ENCODE measurements at regions not wholly inside any gene's neighbourhood (a gene's known extent, or its start where the extent isn't known, plus 50 kb on each side); places are given as distances from the start of the nearest gene placed in this dataset.

DNA sequence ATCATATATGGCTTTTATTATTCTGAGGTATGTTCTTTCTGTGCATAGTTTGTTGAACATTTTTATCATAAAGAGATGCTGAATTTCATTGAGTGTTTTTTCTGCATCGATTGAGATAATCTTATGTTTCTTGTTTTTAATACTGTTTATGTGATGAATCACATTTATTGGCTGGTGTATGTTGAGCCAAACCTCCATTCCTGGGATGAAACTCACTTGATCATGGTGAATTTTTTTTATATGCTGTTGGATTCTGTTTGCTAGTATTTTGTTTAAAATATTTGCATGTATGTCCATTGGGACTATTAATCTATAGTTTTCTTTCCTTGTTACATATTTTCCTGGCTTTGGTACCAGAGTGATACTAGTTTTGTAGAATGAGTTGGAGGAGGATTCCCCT lies 500.2 kb downstream of the CDH11 start:
- TF ChIP-seq, protein P1, sequence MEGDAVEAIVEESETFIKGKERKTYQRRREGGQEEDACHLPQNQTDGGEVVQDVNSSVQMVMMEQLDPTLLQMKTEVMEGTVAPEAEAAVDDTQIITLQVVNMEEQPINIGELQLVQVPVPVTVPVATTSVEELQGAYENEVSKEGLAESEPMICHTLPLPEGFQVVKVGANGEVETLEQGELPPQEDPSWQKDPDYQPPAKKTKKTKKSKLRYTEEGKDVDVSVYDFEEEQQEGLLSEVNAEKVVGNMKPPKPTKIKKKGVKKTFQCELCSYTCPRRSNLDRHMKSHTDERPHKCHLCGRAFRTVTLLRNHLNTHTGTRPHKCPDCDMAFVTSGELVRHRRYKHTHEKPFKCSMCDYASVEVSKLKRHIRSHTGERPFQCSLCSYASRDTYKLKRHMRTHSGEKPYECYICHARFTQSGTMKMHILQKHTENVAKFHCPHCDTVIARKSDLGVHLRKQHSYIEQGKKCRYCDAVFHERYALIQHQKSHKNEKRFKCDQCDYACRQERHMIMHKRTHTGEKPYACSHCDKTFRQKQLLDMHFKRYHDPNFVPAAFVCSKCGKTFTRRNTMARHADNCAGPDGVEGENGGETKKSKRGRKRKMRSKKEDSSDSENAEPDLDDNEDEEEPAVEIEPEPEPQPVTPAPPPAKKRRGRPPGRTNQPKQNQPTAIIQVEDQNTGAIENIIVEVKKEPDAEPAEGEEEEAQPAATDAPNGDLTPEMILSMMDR (IDR thresholded peaks at IDR 0.05; ENCODE audit: borderline replicate concordance, insufficient read depth, low read depth, low read length), result no peak
- no peak overlapping the region for H3K4me3 ChIP-seq (ENCODE audit: low read depth, low read length)

DNA sequence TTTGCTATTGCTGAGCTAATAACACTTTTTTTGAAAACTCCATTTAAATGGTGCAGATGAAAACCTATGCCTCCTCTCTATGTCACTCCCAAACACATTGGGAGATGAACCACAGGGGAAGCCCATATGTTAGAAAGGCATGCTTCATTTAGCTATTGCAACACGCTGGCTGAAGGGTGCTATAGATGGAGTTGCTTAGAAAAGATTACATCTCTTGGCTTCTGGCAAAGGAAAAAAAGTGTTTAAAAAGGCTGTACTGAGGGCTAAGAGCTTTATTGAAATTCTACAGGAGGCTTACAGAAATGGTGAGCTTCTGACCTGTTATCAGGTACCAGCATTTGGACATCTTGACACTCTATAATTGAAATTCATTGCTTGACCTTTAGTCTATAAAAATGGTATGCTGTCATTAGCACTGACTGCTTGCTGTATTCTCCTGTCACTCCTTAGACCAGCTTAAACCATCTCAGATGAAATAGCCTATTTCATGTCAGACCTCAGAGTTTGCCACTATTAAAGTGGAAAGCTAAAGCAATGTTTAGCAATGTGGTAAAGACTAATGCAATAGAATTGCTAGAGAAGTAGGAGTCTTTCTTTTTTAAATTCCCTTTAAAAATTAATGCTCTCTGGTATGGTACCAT lies 503.9 kb downstream of the CDH11 start:
- TF ChIP-seq, protein P1 (IDR thresholded peaks at IDR 0.05; ENCODE audit: borderline replicate concordance, insufficient read depth, low read depth, low read length), result no peak
- no peak overlapping the region for H3K4me3 ChIP-seq (ENCODE audit: low read depth, low read length)

DNA sequence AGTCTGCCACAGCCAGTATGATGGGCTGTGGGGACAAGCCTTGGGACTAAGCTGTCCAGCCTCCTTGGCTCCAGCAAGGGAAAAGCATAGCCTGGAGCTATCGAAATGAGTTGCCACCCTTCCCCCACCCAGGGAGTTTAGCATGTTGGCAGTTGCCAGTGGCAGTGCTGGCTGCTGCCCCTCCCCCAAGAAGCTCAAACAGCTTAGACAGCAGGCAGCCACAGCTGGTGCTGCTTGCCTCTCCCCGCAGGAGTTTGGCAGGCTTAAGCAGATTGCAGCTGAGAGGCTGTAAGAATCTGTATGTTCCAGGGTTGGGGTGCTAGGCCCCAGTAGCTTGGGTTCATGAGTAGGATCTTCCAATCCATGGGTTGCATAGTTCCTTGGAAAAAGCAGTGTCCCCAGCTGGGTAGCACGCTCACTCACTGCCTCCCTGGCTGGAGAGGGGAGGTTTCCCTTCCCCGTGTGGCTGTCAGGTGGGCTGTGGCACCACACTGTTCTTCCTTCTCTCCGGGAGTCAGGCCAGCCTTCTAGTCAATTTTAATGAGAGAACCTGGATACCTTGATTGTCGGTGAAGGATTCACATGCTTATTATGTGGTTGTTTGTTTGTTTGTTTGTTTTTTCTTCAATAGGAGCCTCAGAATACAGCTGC lies 506.1 kb downstream of the CDH11 start:
- TF ChIP-seq, protein P1 (IDR thresholded peaks at IDR 0.05; ENCODE audit: borderline replicate concordance, insufficient read depth, low read depth, low read length), result no peak

DNA sequence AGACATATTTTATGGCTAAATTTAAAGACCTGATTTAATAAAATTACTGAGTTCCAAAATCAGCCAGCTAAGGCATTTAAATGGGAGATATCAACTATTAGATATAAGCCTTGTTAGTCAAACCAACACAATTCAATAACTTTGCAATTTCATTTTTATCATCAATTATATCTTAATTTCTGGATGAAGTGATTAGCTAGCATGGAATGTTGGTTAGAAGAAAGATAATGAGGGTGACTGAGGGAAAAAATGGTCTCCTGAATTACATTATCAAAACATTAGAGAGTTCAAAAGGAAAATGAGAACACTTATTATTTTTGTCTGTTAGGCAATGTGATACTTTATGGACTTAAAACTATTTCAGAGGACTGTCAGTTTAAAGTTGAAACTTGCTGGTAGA lies 525.7 kb downstream of the CDH11 start:
- no peak overlapping the region for H3K4me3 ChIP-seq (ENCODE audit: low read depth, low read length)
- TF ChIP-seq, protein P1 (IDR thresholded peaks at IDR 0.05; ENCODE audit: borderline replicate concordance, insufficient read depth, low read depth, low read length), result no peak

More for the DNA sequence above, 506.1 kb downstream of the CDH11 start:
- H3K4me3 ChIP-seq (ENCODE audit: low read depth, low read length), result no peak overlapping the region

- no peak overlapping the region for H3K4me3 ChIP-seq (ENCODE audit: low read depth, low read length)
- TF ChIP-seq, protein P1 (IDR thresholded peaks at IDR 0.05; ENCODE audit: borderline replicate concordance, insufficient read depth, low read depth, low read length), result no peak
Measured at GRCh38 chr16:64590513-64590912, 531.4 kb downstream of the CDH11 start.

DNA sequence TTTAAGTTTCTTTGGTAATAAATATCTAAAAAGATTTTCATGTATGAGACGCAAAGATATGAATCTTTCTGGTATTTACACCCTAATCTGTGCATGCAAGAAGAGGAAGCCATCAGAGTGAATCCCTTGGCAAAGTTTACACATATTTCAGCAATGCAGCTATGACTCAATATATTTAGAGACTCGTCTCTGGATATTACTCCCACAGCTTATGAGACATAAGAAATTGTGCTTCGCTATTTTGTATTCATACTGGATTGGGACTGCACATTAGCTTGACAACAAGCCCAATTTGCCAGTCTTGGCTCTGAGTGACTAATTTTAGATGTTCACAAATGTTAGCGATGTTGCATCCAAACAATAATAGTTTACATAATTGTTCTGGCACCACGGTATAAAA lies 532.0 kb downstream of the CDH11 start:
- no peak overlapping the region for H3K4me3 ChIP-seq (ENCODE audit: low read depth, low read length)
- TF ChIP-seq, protein P1 (IDR thresholded peaks at IDR 0.05; ENCODE audit: borderline replicate concordance, insufficient read depth, low read depth, low read length), result no peak

DNA sequence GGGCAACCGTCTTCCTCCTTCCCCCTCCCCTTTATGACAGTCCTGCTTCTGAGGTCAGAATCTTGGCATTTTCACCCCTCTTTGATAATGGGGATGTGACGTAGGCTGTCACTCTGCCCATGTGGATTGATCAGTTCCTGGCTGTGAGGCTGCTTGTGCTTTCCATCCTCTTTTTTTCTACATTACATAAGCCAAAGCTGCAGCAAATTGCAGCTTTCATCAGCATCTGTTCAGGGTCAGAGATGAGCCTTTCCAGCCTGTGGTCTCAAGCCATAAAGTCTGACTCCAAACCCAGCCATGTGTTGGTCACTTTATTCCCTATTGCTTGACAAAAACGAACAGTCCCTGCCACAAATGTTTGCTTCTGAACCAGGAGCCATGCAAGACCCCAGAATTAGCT lies 535.1 kb downstream of the CDH11 start:
- TF ChIP-seq, protein P1 (IDR thresholded peaks at IDR 0.05; ENCODE audit: borderline replicate concordance, insufficient read depth, low read depth, low read length), result no peak
- H3K4me3 ChIP-seq (ENCODE audit: low read depth, low read length), result no peak overlapping the region

All from GM12875 (cell line).